Cardiac muscle cell (in vitro differentiated cells and primary cell): ENCODE measurements at regions not wholly inside any gene's neighbourhood (a gene's known extent, or its start where the extent isn't known, plus 50 kb on each side); places are given as distances from the start of the nearest gene placed in this dataset.
A peak's percentile ranks its signal among the peaks of the same experiment; 100 is the strongest.

Source experiments
- DNase-seq, 2 donors: peaks; one replicate each; pipeline versions ENCODE4 v3.0.0 to v3.0.0-alpha.2; 2010 to 2017; ENCODE audit warnings: low read depth in 1 of 2, low spot score in 1 of 2
- H3K27ac ChIP-seq: fragments of 200-600 bp; sonication (generic); 2 replicates; pipeline ENCODE4 v1.5.1; 2016
- H3K27me3 ChIP-seq: fragments of 200-600 bp; sonication (generic); 2 replicates; pipeline ENCODE4 v1.6.0; 2016; ENCODE audit warnings: control low read depth
- H3K36me3 ChIP-seq: fragments of 200-600 bp; sonication (generic); 2 replicates; pipeline ENCODE4 v1.5.1; 2016; ENCODE audit warnings: control low read depth
- H3K4me1 ChIP-seq: fragments of 200-600 bp; sonication (generic); 2 replicates; pipeline ENCODE4 v1.8.1; 2017; ENCODE audit warnings: low read depth, mild to moderate bottlenecking, mixed run types
- H3K4me3 ChIP-seq: fragments of 200-600 bp; sonication (generic); 2 replicates; pipeline ENCODE4 v1.5.1; 2016; ENCODE audit warnings: mild to moderate bottlenecking
- H3K9me3 ChIP-seq: fragments of 200-600 bp; sonication (generic); 2 replicates; pipeline ENCODE4 v1.5.1; 2017; ENCODE audit warnings: low read depth, mild to moderate bottlenecking, control low read depth
- CTCF ChIP-seq: IDR thresholded peaks from 2 replicates; pipeline ENCODE4 v1.5.1; 2012; ENCODE audit warnings: low read depth, mild to moderate bottlenecking, low read length

DNA sequence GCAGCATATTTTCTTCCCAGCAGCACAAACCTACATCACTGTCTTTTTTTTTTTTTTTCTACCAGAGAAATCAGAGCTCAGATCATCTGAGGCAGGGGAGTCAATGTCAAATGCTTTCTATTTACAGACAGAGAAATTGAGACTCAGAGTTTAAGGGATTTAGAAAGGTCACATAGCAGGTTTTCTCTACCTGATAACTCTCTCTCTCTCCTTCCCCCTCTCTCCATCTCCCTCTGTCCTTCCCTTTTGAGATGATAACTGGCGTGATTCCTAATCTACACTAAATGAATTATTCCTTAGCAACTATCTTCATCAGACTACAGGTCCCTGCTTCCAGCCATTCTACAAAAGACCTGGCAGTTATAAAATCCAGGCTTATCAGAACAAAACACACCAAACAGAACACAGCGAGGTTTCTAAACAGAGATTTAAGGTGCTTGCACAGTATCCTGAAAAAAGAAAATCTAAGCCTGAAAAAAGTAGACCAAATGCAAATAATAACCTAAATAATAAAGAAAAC is 161.6 kb upstream of the PKDCC start:
- Histone ChIP-seq H3K27me3 (no peaks in the 10 kb centered on the region), H3K9me3 (no peaks in the 10 kb centered on the region), H3K27ac (peak overlapping the region; percentile 82), H3K4me1 (peaks cover 16% of the 10 kb centered on the region), H3K36me3 (no peaks in the 10 kb centered on the region), H3K4me3 (no peak overlapping the region)
- TF ChIP-seq CTCF: no peak
- no peak for DNase-seq

DNA sequence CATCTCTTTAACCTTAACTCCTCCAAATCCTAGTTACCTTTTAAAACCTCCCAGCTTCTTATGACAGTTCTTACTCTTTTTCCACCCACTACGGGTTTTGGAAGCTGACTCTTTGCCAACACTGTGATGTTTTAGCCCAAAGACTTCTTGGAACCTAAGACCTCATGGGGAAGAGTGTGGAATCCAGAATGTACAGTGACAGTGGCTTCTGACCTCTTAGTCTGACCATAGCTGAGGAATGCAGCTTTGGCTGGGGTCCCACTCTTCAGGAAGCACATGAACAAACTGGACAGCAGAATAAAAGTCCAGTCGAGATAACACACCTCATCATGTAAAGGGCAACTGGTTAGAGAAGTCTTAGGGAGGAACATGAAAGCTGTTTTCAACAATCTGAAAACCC is 161.1 kb upstream of the PKDCC start:
- Histone ChIP-seq H3K27ac (peak overlapping the region; percentile 82), H3K4me3 (no peak overlapping the region), H3K4me1 (peaks cover 16% of the 10 kb centered on the region), H3K9me3 (no peaks in the 10 kb centered on the region), H3K27me3 (no peaks in the 10 kb centered on the region), H3K36me3 (no peaks in the 10 kb centered on the region)
- peak; percentile 37 to 77 for DNase-seq
- TF ChIP-seq CTCF: no peak

- Histone ChIP-seq H3K4me1 (peaks cover 19% of the 10 kb centered on the region), H3K27ac (no peak overlapping the region), H3K36me3 (no peaks in the 10 kb centered on the region), H3K27me3 (no peaks in the 10 kb centered on the region), H3K4me3 (no peak overlapping the region), H3K9me3 (no peaks in the 10 kb centered on the region)
- no peak for DNase-seq
- no peak for TF ChIP-seq CTCF
Observed at GRCh38 chr2:41890341-41890740, 157.5 kb upstream of the PKDCC start.

DNA sequence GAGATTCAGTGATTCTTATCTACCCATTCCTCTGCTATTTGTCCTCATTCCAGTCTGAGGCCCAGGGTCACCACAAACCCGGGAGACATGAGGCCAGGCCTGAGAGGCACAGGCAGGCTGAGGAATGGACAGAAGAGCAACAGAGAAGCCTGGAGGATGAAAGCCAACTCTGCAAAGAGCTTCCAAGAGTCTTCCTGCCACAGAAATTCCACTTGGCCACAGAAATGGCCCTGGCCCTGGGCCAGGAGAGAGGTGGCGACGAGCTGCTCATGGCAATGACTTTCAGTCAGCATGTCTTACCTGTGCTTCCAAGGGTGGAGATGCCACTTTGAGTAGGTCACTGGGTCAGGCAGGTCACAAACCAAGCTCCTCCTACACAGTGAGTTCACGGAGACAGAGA is 155.3 kb upstream of the PKDCC start:
- Histone ChIP-seq H3K4me1 (peaks cover 19% of the 10 kb centered on the region), H3K27ac (no peak overlapping the region), H3K36me3 (no peaks in the 10 kb centered on the region), H3K9me3 (no peaks in the 10 kb centered on the region), H3K27me3 (no peaks in the 10 kb centered on the region), H3K4me3 (no peak overlapping the region)
- TF ChIP-seq CTCF: no peak
- DNase-seq: no peak

DNA sequence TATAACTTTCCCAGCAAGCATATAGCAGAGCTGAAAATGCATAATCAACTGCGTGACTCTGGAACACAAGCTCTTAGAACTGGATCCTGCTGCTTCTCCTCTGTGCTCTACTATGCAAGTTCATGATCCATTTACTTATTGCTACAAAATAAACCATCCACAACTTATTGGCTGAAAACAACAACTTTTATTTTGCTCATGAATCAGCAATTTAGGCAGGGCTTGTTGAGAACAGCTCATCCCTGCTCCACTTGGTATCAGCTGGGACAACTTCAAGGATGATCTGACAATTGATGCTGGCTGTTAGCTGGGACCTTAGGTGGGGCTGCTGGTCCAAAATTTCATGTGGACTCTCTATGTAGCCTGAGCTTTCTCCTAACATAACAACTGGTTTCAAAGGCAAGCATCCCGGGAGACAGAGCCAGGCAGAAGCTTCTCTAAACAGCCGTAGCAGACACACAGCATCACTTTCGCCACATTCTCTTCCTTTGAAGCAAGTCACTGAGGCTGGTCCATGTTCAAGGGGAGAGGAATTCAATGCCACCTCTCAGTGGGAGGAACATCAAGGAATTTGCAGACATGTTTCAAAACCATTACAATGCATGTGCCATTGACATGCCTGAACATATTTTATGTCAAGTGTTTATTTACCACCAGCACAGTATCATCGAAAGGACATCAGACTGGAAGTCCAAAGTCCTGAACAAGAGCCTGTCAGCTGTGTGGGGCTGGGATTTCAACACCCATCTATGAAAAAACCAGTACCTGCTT is 153.1 kb upstream of the PKDCC start:
- DNase-seq: no peak
- H3K27ac ChIP-seq: no peak overlapping the region
- H3K4me3 ChIP-seq: no peak overlapping the region
- no peaks in the 10 kb centered on the region for H3K27me3 ChIP-seq
- peaks cover 26% of the 10 kb centered on the region for H3K4me1 ChIP-seq
- H3K36me3 ChIP-seq: no peaks in the 10 kb centered on the region
- no peaks in the 10 kb centered on the region for H3K9me3 ChIP-seq
- no peak for TF ChIP-seq CTCF
